G401 (cell line): ENCODE measurements at regions not wholly inside any gene's neighbourhood (a gene's known extent, or its start where the extent isn't known, plus 50 kb on each side); places are given as distances from the start of the nearest gene placed in this dataset.

Experiments used
- DNase-seq: peaks from one replicate; pipeline ENCODE4 v3.0.0-alpha.2; 2015; ENCODE audit warnings: low spot score
- in situ Hi-C: cut with HindIII; loops from 2 replicates; pipeline ENCODE4 v1.10.0; 2016; ENCODE audit warnings: low sequenced_read_pairs, mixed read lengths

DNA sequence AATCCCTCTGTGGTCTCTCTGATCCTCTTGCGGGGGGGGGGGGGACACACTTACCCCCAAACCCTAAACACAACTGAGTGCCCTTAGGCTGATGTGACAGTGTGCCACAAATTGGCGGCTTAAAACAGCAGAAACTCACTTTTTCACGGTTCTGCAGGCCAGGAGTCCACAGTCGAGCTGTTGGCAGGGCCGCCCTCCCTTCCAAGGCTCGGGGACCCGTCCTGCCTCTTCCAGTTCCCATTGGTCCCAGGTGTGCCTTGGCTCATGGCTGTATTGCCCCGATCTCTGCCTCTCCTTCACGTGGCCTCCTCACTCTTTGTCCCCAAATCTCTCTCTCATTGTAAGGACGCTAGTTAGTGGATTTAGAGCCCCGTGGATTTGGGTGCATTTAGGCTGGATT, 199.9 kb upstream of the CIBAR2 start:
- in situ Hi-C loops = no loop called here
- no peak for DNase-seq

DNA sequence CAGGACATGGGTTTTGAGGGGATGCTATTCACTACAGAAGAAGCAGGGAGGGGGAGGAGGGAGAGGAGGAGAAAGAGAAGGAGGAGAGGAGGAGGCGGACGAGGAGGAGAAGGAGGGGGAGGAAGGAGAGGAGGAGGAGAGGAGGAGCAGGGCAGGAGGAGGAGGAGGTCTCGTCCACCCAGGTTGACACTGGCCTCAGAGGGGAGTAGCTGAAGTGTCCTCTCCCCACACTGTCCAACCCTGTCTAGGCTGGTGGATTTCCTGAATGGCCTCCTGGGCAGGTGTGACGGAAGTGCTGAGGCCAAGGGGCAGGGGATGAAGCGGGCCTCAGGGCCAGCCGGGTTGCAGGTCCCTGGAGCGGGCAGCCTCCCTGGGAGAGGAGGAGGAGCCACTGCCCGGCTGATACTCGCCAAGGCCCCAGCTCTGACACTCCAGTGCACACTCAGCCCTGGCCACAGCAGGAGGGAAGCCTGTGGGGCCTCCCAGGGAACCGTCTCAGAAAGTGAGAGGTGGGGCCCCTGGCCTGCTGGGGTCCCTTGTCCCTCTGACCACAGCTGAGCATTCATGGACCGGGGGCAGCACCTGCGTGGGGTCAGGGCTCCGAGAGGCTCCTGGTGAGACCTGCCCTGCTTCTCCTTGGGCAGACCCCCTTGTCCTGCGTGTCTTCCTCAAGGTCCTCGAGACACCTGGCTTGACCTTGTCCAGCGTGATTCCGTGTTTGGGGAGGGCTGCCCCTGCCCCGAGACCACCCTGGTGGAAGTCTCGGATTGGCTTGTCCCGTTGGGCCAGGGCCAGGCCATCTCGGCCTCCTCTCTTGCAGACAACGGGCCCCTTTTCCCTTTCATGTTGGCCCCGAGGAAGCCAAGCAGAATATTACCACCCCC, 200.6 kb upstream of the CIBAR2 start:
- no peak for DNase-seq
- in situ Hi-C loops = no loop called here

DNA sequence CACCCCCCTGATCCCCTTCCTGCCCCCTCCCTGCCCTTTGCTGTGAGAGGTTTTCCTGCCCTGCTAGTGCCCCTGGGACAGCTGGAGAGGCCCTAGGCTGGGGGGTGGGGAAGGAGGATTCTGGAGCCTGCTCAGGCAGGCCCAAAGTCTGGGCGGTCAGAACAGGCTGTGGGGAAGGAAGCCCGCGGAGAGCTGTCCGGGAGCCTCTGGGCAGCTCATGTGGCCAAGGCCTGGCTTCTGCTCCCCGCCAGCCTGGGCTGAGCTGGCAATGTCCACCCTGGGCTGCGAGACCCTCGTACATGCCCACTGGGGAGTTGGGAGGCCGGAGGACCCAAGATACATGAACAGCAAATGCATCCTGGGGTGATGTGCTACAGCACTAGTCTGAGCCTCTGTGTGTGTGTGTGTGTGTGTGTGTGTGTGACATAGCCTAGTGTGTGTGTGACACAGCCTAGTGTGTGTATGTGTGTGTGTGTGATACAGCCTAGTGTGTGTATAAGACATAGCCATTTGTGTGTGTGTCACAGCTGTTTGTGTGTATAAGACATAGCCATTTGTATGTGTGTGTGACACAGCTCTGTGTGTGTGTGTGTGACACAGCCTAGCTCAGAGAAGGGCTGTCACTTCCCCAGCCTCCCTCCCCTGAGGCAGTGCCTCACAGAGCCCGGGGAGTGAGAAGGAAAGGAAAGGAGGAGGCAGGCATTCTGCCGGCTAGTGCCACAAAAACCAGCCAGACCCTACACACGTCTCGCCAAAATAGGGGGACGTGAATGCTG, 201.4 kb upstream of the CIBAR2 start:
- DNase-seq = no peak
- in situ Hi-C loops = no loop called here

DNA sequence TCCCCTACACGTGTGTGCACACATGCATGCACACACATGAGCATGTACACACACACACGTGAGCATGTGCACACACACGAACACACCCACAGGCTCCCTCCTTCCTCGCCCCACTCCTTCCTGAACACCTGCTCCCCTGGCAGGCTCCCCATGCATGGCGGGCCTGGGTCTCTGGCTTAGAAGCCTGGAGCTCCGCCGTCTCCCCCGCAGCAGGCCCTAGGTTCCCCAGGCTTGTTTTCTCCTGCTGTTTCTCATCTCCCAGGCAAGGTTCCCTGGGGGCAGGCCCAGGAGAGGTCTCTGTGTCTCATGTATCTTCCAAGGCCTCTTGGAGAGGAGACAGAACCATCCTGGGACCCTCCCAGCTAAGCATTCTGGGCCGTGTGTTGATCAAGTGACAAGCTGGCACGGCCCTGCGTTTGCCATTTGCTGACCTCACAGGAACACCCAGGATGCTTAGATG, 202.3 kb upstream of the CIBAR2 start:
- no peak for DNase-seq
- in situ Hi-C loops = no loop called here

DNA sequence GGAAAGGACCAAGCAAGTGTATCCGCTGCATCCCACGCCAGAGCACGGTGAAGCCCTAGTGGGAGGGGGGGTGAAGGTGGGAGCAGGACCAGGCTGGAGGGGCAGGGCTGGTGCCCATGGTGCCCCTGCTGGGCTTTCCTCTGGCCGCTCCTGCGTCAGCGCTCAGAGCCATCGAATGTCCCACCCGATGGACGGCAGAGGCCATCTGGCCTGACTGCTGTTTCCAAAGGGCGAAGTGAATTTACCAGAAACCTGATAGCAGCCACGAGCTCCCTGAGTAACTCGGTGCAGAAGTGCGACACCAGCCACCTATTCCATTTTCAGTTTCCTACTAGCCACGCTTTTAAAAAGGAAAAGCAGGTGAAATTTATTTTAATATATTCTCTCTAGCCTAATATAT, 203.6 kb upstream of the CIBAR2 start:
- in situ Hi-C loops = no loop called here
- no peak for DNase-seq

DNA sequence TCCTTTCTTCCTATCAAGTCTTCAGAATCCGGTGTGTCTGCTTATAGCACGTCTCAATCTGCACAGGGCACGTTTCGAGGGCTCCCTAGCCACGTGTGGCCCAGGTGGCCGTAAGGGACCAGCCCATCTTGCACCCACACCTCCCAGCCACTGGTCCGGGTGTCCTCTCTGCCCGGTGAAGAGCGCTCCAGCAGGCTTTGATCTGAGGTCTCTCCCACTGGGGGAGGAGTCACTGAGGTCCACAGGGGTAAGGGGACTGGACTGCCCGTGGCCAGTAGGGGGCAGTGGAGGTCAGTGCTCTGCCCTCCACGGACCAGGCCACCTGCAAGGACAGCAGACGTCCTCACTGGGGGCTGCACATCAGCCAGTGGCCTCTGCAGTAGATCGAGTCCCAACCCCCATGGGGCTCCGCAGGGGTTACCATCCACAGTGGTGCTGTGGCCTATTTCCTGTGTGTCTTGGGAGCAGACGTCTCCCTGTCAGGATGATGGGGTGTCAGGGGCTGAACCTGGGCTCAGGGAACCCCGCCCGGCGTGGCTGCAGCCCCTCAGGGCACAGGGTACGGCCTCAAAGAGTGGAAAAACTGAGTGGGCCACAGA, 204.1 kb upstream of the CIBAR2 start:
- in situ Hi-C loops = no loop called here
- DNase-seq = peak; percentile 65

DNA sequence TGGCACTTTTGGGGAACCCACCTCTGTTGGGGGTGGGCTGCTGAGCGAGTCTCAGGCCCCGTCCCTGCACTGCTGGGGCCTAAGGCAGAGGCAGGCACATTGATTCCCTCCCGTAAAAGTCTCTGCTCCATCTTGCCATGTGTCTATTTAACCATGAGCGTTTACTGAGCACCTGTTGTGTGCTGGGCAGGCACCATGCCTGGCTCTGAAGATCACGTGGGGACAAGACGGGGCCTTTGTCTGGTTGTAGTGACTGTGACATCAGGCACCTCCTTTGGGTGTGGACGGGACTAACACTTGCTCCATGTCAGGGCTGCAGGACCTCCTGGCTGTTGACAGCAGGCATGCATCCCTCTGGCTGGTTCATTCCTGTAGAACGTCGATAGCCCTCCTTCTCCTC, 204.7 kb upstream of the CIBAR2 start:
- DNase-seq = no peak
- in situ Hi-C loops = no loop called here

DNA sequence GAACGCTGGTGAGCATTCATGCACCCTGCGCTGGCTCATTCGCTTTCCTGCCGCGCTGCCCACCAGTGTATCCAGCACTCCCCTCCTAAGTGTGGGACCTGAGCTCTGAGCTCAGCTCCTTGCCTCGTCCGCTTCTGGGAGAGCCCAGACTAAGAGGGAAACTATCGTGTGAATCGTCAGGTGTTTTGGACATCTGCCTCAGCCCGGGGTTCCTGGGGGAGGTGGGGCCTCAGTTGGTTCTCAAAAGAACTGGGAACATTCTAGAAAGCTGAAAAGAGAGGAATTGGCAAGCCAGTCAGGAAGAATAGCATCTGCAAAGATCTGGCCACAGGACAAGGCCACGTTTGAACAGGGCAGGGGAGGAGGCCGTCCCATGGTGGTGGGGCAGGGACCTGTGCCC, 205.4 kb upstream of the CIBAR2 start:
- no peak for DNase-seq
- in situ Hi-C loops = no loop called here

DNA sequence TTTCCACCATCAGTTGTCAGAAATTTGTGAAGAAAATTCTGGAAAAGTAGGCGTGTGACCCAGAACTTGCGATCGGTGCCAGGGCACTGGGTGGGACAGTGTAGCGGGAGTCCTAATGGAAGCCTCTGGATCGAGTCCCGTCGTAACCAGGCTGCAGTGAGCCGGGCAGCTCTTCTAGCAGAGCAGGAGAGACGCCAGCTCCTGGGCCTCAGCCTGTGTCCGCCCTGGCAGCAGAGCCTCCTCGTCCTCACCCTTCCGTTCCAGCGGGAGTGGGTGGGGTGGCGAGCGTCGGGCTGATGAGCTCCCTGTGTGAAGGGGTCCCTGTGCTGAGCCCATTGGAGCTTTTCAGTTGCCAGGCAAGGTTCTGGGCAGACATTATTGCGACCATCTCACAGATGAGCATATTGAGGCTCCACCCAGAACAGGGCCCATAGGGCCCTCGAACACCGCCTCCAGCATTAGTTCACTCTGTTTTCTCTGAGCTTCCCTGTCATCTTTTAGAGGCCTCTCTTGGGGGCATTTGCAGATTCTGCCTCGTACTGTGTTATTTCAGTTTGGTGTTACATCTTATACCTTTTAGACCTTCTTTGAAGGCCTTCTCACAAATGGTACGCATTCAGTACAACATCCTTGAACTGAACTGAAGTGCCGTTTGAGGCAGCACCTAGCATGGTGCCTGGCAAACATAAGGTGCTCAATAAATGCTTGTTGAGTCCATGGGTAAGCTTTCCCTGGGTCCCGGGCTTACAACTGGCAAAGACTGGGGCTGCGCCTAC, 207.1 kb upstream of the CIBAR2 start:
- in situ Hi-C loops = no loop called here
- no peak for DNase-seq

DNA sequence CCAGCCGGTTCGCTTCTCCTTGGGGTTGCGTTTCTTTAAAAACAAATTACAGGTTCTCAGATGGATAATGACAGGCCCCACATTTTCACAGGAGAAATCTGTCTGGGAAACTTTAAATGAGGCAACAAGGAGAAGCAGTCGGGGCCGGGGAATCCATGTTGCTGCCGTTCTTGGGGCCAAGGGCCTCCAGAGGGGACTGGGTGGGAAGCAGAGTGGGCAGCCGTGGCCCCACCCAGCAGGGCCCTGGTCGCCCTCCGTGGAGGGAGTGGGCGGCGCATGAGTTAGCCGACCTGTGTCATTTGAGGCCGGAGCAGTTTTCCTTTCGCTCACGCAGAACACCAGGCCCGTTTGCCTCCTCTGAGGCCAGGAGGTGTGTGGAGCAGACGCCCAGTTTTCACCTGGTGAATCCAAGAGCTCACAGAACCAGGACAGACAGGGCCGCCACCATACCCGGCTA, 207.7 kb upstream of the CIBAR2 start:
- in situ Hi-C loops = no loop called here
- DNase-seq = no peak

DNA sequence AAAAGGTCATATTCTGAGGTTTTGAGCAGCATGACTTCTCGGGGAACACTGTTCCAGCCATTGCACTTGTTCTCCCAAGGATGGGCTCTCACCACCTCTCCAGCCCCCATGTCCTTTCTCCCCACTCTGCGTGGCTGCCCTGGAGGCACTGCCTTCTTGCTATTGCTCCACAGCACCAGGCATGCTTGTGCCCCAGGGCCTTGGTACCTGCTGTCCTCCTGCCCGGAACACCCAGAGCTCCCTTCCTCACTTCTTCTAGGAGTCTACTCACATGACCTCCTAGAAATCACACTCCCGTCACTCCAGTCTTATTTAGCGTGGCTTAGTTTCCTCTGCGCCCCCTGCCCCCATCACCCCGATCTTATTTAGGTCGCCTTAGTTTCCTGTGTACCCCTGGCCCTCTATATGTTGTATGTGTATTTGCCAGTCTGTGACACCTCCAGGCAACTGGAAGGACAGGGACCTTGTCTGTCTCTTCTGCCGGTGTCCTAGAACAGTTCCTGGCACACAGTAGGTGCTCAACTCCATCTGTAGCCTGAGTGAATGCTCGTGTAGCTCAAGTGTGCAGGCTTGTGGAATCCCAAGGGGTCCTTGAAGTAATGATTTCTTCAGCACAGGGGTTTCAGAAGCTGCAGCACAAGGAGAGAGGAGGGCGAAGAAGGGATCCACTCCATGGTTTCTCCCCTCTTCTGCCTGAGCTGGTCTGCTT, 208.6 kb upstream of the CIBAR2 start:
- no peak for DNase-seq
- in situ Hi-C loops = no loop called here

DNA sequence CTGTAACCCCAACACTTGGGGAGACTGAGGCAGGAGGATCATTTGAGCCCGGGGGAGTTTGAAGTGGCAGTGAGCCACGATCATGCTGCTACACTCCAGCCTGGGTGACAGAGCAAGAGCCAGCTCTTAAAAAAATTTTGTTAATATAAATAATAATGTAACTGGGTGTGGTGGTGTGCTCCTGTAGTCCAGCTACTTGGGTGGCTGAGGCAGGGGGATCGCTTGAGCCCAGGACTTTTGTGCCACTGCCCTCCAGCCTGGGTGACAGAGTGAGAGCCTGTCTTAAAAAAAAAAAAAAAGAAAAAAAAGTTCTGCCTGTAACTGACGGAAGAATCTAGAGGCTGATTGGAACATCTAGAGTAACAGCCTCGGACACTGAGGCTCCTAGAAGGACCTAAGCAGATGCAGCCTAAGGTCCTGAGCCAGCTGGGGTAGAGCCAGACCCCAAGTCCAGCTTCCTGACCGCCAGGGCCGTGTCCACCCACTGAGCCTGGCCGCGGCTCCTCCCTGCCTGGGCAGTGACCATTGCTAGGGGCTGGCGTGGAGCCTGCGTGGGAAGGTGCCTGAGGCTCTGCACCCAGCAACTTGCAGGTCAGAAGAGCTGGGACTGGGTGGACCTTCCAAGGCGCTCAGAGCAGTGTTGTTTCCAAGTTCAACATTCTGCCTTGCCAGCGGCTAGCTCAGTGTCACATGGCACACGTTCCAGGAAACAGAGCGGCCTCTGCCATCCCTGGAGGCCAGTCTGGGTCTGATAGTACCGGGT, 209.4 kb upstream of the CIBAR2 start:
- in situ Hi-C loops = no loop called here
- peak; percentile 89 for DNase-seq

DNA sequence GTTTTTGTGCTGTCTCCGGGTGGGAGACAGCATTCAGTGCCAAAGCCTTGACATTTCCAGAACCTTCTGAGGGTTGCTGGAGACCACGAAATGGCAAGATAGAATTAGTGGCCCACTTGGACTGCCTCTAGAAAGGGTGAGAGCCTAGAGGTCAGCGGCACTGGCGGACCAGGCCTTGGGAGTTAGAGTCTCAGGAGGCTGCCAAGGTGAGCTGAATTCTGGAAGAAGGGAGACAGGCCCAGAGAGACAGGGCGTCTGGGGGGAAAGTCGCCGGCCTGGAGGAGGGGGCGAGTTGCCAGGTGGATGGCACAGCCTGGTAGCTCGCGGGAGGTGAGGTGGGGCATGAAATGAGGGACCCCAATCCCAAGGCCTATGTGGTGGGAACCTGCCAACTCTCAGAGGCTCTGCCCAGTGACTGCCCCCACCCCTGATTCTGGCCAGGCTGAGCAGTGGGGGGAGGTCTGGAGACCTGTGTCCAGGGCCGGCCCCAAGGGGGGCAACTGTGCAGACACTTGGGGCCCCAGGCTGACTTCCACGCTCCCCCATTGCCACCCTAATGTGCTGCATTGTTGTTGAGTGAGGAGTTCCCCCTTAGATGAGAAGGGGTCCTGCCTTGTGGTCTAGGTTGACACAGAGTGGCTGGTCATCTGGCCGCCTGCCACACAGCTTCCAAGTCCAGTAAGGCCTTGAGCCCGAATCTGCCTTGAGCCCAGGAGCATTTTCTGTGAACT, 211.1 kb upstream of the CIBAR2 start:
- DNase-seq = no peak
- in situ Hi-C loops = no loop called here

DNA sequence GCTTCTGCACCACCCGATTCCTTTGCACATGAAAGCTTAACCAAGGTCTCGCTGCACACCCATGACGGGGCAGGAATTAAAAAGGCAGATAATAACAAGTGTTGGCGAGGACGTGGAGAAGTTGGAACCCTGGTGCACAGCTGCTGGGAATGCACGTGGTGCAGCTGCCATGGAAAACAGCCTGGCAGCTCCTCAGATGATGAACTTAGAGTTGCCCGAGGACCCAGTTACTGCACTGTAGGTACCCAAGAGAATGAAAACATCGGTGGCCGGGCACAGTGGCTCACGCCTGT, 211.6 kb upstream of the CIBAR2 start:
- no peak for DNase-seq
- in situ Hi-C loops = no loop called here

DNA sequence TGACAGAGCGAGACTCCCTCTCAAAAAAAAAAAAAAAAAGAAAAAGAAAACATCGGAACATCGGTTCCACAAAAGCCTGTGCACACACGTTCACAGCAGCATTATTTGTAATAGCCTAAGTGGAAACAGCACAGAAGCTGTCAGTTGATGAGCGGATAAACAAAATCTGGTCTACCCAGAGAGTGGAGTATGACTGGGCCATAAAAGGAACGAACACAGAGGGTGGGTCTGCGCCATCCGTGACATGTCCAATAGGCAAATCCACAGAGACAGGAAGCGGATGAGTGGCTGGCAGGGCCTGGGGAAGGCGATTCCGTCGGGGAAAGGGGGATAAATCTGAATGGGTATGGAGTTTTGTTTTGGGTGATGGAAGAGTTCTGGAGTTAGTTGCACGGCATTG, 212.2 kb upstream of the CIBAR2 start:
- in situ Hi-C loops = no loop called here
- DNase-seq = no peak

DNA sequence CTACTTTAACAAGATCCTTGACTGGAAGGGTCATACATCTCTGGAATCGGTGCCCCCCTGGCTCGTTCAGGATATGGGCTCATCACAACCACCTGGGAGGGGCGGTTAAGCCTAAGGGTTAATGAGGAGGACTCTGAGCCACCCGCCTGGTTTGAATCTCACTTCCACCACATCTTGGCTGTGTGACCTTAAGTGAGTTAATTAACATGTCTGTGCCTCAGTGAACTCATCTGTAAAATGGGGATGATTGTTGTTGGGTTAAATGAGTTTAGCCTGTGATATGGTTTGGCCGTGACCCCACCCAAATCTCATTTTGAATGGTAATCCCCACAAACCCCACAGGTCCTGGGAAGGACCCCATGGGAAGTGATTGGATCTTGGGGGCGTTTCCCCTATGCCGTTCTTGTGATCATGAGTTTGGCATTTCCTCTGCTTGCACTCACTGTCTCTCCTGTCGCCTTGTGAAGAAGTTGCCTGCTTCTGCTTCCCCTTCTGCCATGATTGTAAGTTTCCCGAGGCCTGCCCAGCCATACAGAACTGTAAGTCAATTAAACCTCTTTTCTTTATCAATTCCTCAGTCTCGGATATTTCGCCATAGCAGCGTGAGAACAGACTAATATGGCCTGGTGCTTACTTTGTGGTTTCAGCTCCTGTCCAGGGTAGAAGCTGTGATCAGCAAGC, 214.0 kb upstream of the CIBAR2 start:
- in situ Hi-C loops = no loop called here

DNA sequence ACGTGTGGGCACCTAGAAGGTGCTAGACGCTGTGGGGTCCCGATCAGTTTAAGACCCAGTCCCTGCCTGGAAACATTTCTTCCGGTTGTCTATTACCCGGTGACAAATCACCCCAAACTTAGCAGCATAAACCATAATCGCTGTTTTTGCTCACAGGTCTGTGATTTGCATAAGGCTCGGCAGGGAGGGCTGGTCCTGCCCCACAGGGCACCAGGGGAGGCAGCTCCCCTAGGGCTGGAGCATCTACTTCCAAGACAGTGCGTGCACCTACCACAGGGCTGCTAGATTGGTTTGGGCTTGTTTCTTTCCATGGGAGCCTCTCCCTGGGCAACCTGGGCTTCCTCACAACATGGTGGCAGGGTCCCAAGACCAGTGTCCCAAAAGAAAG, 214.5 kb upstream of the CIBAR2 start:
- DNase-seq = no peak
- in situ Hi-C loops = no loop called here

More for the DNA sequence above, 214.0 kb upstream of the CIBAR2 start:
- no peak for DNase-seq
